Caco-2 (cell line): ENCODE measurements at regions not wholly inside any gene's neighbourhood (a gene's known extent, or its start where the extent isn't known, plus 50 kb on each side); places are given as distances from the start of the nearest gene placed in this dataset.

Experiments
- BruUV-seq: library from RNA; stranded (reverse); fragments of 400-500 nt; replicated peaks from 2 replicates; lab custom pipeline; 2021; lab: Mats Ljungman, UMichigan
- CTCF ChIA-PET: fragments of 300-600 bp; sonication (Branson Sonifier 250); formaldehyde crosslinking; loops from one replicate; lab custom pipeline; 2022; ENCODE audit warnings: antibody characterized with exemption; lab: Charles Lee
- POLR2A ChIA-PET: fragments of 300-600 bp; sonication (Branson Sonifier 250); formaldehyde crosslinking; loops from one replicate; lab custom pipeline; 2022; ENCODE audit warnings: antibody characterized with exemption; lab: Charles Lee
- DNase-seq, 2 experiments: peaks; one replicate each; pipeline versions ENCODE4 v3.0.0 to v3.0.0-alpha.2; 2020 to 2022
- H3K27me3 ChIP-seq: replicated peaks from 2 replicates; pipeline ENCODE4 v1.6.0; 2011; ENCODE audit warnings: low read length; ENCODE audit not compliant: control insufficient read depth, insufficient read depth
- H3K36me3 ChIP-seq: 2 replicates; pipeline ENCODE4 v1.5.1; 2011; ENCODE audit warnings: low read length; ENCODE audit not compliant: control insufficient read depth, insufficient read depth
- H3K4me1 ChIP-seq: fragments of 250-450 bp; sonication (Bioruptor Pico); 2 replicates; pipeline ENCODE4 v1.5.1; 2020; ENCODE audit warnings: mild to moderate bottlenecking
- H3K4me3 ChIP-seq: 2 replicates; pipeline ENCODE4 v1.5.1; 2011; ENCODE audit warnings: low read depth, mild to moderate bottlenecking, control low read depth, low read length
- H3K9me3 ChIP-seq: fragments of 250-450 bp; sonication (Bioruptor Pico); 2 replicates; pipeline ENCODE4 v1.5.1; 2020; ENCODE audit warnings: mild to moderate bottlenecking, moderate library complexity
- H3K27ac Mint-ChIP-seq: one replicate; pipeline ENCODE4 v1.8.0; 2022; ENCODE audit warnings: mixed read lengths; ENCODE audit not compliant: unreplicated experiment
- H3K27me3 Mint-ChIP-seq: one replicate; pipeline ENCODE4 v1.8.0; 2022; ENCODE audit warnings: mixed read lengths; ENCODE audit not compliant: insufficient read depth, unreplicated experiment
- H3K36me3 Mint-ChIP-seq: one replicate; pipeline ENCODE4 v1.8.0; 2022; ENCODE audit warnings: mild to moderate bottlenecking, mixed read lengths; ENCODE audit not compliant: insufficient read depth, unreplicated experiment
- H3K4me1 Mint-ChIP-seq: one replicate; pipeline ENCODE4 v1.8.0; 2022; ENCODE audit warnings: low read depth, mixed read lengths; ENCODE audit not compliant: unreplicated experiment
- H3K4me3 Mint-ChIP-seq: one replicate; pipeline ENCODE4 v1.8.0; 2022; ENCODE audit warnings: mild to moderate bottlenecking, moderate library complexity, mixed read lengths; ENCODE audit not compliant: unreplicated experiment
- H3K9me3 Mint-ChIP-seq: one replicate; pipeline ENCODE4 v1.8.0; 2022; ENCODE audit warnings: mixed read lengths; ENCODE audit not compliant: unreplicated experiment
- CTCF ChIP-seq, 2 experiments: fragments of 200-600 bp in 1 of 2; IDR thresholded peaks; 1 replicate in 1 of 2; 2 replicates in 1 of 2; pipeline versions ENCODE4 v1.5.1 to v1.8.0; 2011 to 2022; ENCODE audit warnings: antibody characterized with exemption in 1 of 2, control low read depth in 1 of 2, inconsistent platforms in 1 of 2, low read depth in 1 of 2, low read length in 1 of 2, mild to moderate bottlenecking in 1 of 2, moderate library complexity in 1 of 2; ENCODE audit not compliant: insufficient read depth in 1 of 2, severe bottlenecking in 1 of 2, unreplicated experiment in 1 of 2
- intact Hi-C: fragments of 100-400 bp; cut with micrococcal nuclease; formaldehyde crosslinking; loops from one replicate; pipeline ENCODE4 v1.10.0; 2022; ENCODE audit not compliant: unreplicated experiment

DNA sequence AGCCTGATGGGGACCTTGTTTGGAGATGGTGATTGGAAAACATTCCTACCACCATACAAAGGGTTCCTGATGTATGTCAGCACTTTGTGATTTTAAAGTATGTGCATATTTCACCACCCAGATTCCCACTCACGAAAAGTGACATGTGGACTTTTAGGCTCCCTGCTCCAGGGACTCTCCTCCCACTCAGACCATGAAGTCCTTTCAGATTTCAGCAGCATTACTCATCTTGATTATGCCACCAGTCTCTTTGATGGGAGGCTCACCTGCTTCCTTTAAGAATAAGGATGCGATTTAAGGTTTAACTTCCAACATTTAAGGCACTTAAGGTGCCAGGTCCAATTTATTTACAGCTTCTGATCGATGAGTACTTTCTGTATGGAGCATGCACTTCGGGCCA, 204.4 kb downstream of the PPARGC1A start:
- Mint-ChIP-seq H3K9me3 (peaks cover 18% of the 10 kb centered on the region), H3K4me3 (no peak overlapping the region), H3K27ac (no peak overlapping the region), H3K4me1 (no peaks in the 10 kb centered on the region), H3K27me3 (no peaks in the 10 kb centered on the region), H3K36me3 (no peaks in the 10 kb centered on the region)
- DNase-seq = no peak
- BruUV-seq = no TSS peak
- H3K9me3 ChIP-seq = no peaks in the 10 kb centered on the region
- ChIA-PET CTCF (no interaction called here), POLR2A (no interaction called here)
- H3K4me1 ChIP-seq = no peaks in the 10 kb centered on the region
- no peaks in the 10 kb centered on the region for H3K36me3 ChIP-seq
- no peak overlapping the region for H3K4me3 ChIP-seq
- intact Hi-C loops = no loop called here
- no peaks in the 10 kb centered on the region for H3K27me3 ChIP-seq
- TF ChIP-seq CTCF (IDR thresholded peaks at IDR 0.05; ENCODE audit: insufficient read depth in 1 of 2, low read depth in 1 of 2, low read length in 1 of 2, severe bottlenecking in 1 of 2, unreplicated experiment in 1 of 2) = no peak

DNA sequence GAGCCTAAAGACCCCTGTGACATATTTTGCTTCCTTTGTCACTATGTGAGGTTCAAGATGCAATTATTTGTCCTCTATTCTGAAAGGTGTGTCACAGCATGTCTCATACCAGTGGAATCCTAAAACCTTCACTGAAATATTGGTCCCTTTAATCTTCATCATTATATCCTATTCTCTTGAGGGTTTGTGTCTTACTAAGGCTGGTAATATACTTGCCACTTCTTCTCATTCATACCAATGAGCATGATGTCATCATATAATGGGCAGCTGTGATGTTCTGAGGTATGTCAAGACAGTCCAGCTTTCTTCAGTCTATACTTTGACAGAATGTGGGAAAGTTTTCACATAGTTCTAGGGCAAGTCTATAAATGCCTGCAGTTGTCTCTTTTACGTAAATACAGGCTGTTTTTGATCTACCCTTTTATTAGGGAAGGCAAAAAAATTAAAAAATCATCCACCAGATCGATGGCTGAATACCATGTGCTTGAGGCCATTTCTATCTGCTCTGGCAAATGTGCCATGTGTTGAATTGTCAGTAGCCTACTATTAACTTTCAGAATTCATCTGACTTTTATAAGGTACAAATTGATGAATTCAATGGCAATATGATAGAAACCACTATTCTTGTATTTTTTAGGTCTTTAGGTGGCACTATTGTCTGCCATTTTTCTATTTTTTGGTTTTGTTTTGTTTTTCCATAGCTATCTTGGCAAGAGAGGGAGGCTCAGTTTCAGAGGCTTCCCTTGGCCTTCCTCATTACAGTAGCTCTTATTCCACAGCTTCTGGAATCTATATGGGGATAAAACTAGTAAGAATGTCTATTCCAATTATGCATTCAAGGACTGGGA, 209.0 kb downstream of the PPARGC1A start:
- no peak overlapping the region for H3K4me3 Mint-ChIP-seq
- BruUV-seq = no TSS peak
- H3K36me3 Mint-ChIP-seq = no peaks in the 10 kb centered on the region
- TF ChIP-seq CTCF (IDR thresholded peaks at IDR 0.05; ENCODE audit: insufficient read depth in 1 of 2, low read depth in 1 of 2, low read length in 1 of 2, severe bottlenecking in 1 of 2, unreplicated experiment in 1 of 2) = no peak
- H3K4me1 Mint-ChIP-seq = no peaks in the 10 kb centered on the region
- Histone ChIP-seq H3K9me3 (no peaks in the 10 kb centered on the region), H3K4me3 (no peak overlapping the region), H3K36me3 (no peaks in the 10 kb centered on the region), H3K4me1 (no peaks in the 10 kb centered on the region), H3K27me3 (no peaks in the 10 kb centered on the region)
- ChIA-PET POLR2A (no interaction called here), CTCF (no interaction called here)
- intact Hi-C loops = no loop called here
- no peaks in the 10 kb centered on the region for H3K9me3 Mint-ChIP-seq
- no peak overlapping the region for H3K27ac Mint-ChIP-seq
- no peak for DNase-seq
- H3K27me3 Mint-ChIP-seq = no peaks in the 10 kb centered on the region

GRCh38 chr4:23674694-23675093, 215.2 kb downstream of the PPARGC1A start:
- no peaks in the 10 kb centered on the region for H3K27me3 ChIP-seq
- TF ChIP-seq CTCF (IDR thresholded peaks at IDR 0.05; ENCODE audit: insufficient read depth in 1 of 2, low read depth in 1 of 2, low read length in 1 of 2, severe bottlenecking in 1 of 2, unreplicated experiment in 1 of 2) = no peak
- no peaks in the 10 kb centered on the region for H3K9me3 ChIP-seq
- DNase-seq = no peak
- no TSS peak for BruUV-seq
- Mint-ChIP-seq H3K9me3 (peaks cover 9% of the 10 kb centered on the region), H3K4me1 (no peaks in the 10 kb centered on the region), H3K4me3 (no peak overlapping the region), H3K27me3 (peaks cover 3% of the 10 kb centered on the region), H3K27ac (no peak overlapping the region), H3K36me3 (no peaks in the 10 kb centered on the region)
- intact Hi-C loops = no loop called here
- H3K4me1 ChIP-seq = no peaks in the 10 kb centered on the region
- POLR2A ChIA-PET = no interaction called here
- H3K4me3 ChIP-seq = no peak overlapping the region
- H3K36me3 ChIP-seq = no peaks in the 10 kb centered on the region
- CTCF ChIA-PET = no interaction called here
